GM21381 (cell line): ENCODE measurements at regions not wholly inside any gene's neighbourhood (a gene's known extent, or its start where the extent isn't known, plus 50 kb on each side); places are given as distances from the start of the nearest gene placed in this dataset.

Experiments
- ATAC-seq: cut with Tn5 transposase; IDR thresholded peaks from one replicate; pipeline ENCODE4 v1.9.1; 2021; ENCODE audit warnings: mild to moderate bottlenecking, moderate library complexity; ENCODE audit not compliant: unreplicated experiment

- ATAC-seq = no peak
Observed at GRCh38 chr2:134070281-134070741, 183.6 kb upstream of the MGAT5 start.

GRCh38 chr2:134072341-134072740 lies 181.5 kb upstream of the MGAT5 start:
- ATAC-seq = no peak

GRCh38 chr2:134073023-134073422 lies 180.8 kb upstream of the MGAT5 start:
- no peak for ATAC-seq

- ATAC-seq = no peak
Observed at GRCh38 chr2:134074619-134075018, 179.3 kb upstream of the MGAT5 start.

DNA sequence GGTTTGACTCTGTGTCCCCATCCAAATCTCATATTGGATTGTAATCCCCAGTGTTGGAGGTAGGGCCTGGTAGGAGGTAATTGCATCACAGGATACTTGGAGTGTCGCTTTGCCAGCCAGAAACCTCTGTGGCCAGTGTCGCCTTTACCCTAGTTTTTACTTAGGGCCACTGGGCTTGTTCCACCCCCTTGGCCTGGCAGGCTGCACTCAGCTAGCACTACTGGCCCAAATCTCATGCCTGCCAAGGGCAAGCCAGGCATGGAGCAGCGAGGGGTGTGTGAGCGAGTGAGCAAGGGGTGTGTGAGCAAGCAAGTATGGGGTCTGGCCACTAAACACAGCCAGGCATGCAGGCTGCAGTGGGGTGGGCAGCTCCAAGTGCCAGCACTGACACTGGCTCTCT lies 178.7 kb upstream of the MGAT5 start:
- no peak for ATAC-seq

DNA sequence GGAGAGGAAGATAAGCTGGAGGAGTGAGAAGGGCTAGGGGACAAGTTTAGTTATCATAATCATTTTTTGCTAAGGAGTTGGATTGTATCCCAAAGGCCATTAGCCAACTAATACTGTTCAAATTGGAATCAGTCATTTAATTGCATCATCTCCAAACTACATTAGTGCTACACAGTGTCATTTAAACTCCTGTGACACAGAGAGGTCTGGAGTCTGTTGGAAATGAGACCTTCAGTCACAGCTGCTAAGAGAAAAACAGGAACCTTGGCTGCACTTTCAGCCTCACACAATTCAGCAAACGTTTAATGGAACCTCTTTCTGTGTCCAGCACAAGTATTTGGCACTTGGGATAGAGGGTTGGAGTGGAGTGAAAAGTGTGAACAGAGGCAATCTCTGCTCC lies 175.5 kb upstream of the MGAT5 start:
- no peak for ATAC-seq

DNA sequence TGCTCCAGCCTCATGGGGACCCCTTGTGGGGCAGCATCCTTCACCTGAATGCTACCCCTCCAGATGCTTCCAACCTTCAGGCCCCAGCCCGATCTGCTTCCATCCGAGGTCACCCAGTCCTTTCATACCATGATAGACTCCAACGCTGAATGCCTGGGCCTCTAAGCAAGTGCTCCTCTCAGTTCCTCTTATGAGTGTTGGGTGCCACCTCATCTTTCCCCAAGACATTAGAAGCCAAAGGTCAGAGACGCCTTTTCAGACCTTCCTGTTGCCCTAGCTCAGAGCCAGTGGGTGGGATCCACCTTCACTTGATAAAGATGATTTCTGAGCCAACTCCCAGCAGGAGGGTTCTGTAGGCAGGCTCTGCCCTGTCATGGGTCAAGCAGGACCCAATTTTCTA lies 174.5 kb upstream of the MGAT5 start:
- ATAC-seq = peak; percentile 90

DNA sequence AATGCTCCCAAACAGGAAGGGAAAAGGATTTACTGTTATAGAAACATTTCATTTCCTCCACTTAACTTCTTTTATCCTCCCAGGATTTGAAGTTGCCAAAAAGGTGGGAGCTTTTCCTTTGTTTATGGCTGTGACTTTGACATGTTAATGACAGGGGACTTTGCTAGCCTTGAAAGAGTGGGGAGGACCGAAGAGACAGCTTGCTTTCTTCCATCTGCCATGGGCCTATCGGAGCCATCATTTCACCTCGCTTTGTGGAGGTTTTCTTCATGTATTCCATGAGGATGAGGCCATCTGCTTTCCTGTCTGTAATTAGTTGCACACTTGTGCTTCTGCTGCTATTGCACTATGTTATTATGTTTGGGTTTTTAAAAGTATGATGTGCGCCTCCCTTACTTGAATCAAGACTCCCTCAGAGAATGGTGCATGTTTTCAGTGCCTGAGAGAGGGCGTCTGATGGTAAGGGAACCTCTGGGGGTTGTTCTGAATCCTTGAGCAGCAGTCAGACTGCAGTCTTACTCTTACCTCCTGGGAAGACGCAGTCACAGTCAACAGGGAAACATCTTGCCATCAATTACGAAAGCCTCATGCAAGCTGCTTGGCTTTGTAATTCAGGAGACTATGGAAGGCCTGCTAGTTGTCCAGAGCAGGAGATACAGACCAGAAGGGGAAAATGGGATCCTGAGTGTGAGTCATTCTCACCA lies 173.3 kb upstream of the MGAT5 start:
- no peak for ATAC-seq

DNA sequence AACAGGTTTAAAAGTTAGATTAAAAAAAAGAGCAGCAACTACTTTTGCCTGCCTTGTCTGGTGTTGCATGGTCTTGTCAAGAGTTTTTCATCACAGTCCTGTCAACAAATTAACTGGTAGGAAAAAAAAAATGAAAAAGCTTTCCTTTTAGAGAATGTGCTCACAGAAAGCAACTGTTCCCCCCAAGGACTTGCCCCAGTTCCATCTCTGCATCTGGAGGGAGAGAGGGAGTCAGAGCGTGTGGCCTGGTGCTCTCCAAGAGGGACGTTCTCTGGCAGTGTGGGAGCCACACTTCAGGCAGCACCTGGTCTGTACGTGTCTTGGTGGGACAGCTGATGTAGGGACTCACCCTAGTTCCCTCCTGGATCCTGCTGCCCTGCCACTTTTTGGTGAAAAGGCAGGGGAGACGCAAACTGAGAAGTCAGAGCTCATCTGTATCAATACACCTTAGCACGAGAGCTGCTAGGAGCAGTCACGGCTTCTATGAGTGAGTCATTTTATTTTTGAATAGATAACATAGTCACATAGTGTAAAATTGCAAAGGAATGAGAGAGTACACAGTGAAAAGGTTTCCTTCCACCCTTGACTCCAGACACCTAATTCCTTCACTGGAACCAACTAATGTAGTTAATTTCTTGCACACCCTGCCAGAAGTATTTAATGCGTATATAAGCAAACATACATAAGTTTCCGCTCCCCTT lies 172.5 kb upstream of the MGAT5 start:
- ATAC-seq = no peak

DNA sequence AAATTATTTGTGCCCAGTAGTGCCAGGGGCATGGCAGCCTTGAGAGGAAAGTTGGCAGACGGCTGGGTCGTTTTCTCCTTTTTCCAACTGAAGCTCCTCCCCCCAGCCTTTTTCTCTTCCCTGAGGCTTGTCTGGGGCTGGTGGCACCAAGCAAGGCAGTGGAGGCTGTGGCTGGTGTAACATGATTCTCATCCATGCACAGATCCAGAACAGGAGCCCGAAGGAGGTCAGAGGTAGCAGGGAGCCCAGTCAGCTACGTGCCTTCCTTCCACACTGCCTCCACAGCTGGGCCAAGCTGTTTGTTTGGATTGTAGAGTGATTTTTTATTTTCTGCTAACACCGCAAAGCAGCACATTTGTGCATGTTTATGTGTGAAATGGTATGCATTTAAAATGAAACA lies 170.3 kb upstream of the MGAT5 start:
- no peak for ATAC-seq

DNA sequence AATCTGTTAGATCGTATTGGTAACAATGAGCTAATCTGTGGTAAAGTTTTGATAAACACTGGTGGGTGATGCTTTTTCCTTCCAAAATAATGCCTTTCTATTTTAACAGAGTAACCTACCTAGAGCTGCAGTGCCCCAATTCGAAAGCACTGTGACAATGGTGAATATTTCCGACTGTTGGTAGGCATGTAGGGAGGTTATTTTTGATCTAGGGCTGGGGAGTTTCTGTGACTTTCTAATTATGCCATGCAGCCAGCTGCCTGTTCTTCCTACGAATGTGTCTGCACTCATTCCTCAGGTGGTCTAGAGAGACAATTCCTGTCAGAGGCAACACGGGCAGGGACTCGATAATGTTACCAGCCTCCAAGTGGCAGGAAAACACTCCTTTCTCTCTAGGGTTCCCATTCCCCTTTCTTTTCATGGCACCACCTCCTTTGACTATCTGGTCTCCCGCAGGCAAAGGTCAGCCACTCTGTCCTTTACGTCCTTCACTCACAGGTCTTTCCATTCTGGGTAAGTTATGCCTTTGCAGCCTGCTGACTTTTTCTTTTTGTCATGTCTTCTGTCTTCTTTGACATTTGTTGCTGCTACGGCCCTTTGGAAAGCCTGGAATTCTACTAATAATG lies 167.2 kb upstream of the MGAT5 start:
- no peak for ATAC-seq

DNA sequence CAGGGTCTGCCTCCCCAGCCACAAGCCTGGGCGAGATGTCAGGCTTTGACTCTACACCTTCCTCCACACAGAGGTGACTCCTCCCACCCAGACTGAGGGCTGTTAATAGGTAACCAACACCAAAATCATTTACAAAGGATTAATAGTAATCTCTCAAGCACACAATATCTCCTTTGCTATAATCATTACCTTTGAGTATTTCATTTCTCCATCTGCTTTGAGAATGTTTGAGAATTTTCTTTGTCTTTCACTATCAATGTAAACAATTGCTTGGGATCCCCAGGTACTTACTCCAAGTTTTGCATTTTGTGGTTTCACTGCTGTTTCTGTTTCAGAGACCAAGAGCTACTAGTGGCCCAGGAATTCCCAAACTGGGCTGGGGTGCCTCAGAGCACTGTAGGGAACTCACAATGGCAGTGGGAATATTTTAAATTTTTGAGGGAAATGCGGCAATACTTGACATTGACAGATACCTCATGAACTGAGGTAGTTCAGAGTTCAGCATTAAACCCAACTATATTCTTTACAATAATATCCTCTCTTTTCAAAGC lies 166.4 kb upstream of the MGAT5 start:
- peak; percentile 85 for ATAC-seq

DNA sequence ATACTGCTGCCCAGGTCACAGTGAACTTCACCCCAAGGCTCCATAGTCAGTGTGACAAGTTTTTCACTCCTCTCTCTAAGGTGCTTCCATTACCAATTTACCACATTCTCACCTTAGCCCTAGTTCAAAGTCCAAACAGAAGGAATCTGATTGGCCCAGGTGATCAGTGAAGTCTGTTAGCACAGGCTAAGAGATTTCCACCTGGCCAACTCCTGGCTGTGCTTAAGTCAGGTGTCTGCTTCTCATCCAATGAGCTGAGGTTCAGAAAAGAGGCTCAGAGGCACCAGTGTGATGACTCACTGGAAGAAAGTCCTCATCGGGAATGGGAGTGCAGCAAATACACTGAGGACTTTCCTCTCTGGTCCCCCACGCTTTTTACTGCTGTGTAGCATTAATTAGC lies 164.4 kb upstream of the MGAT5 start:
- no peak for ATAC-seq

DNA sequence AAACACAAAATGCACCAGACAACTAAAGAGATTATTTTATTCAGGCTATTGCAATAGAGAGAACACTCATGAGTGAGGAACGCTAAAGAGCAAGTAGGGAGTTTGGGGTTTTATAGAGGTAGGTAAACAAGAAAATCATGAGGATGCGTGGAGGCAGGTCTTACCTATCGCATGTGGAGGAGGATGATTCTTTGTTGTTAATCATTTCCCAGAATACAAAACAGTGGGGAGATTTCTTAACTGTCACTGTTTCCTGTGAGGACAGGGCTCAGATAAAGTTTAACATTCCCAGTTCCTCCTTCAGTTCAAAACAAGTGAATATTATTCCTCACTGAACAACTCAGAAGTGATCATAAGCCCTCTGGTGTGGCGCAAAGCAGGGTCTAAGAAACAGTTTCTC lies 156.1 kb upstream of the MGAT5 start:
- no peak for ATAC-seq

- no peak for ATAC-seq
Observed at GRCh38 chr2:134098321-134098720, 155.6 kb upstream of the MGAT5 start.

DNA sequence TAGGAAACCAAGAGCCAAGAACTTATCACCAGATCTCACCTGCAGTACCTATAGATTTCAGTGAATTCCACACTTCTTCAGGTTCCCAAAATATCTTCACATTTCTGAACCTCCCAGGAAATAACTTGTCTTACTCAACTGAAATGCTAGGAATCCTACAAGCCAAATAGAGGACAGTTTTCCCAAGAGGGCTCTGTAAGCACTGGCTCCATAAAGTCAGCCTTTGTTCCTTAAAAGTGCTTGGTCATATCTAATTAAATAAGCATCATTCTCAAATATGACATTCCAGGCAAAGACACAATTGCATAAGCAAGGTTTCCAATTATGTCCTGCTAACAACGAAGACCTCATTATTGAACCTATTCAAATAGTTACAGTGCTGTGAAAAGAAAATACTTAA lies 154.6 kb upstream of the MGAT5 start:
- ATAC-seq = no peak

DNA sequence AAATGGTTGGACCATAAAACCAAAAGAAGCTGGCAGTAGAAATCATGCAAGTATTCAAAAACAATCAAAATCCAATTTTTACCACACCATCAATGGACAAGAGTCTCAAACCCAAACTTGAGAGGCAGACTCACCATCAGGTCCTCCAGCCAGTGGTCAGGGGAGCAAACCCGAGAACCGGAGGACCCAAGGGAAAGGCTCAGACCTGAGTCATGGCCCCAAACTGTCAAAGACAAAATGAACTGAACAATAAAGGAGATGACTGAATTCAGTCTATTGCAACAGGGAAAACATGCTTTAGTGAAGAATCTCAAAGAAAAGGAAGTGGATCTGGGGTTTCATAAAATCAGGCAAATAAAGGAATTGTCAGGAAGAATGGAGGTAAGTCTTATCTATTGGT lies 150.7 kb upstream of the MGAT5 start:
- no peak for ATAC-seq

DNA sequence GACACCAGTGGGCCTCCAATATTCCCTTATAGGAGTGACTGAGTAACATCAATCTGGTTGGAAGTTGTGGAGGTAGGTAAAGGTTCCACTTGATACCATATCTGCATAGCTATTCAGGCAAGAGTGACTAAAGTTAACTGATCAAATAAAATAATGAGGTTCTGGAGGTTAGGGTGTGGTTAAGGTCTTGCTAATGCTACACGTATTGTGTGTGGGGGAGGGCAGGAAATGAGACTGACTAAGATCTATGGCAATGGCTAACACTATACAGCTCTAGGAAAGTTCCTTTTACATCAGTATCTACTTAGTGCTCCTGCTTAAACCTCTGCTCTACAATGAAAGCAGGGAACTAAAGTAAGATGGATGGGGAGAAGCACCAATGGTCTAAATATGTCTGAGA lies 149.1 kb upstream of the MGAT5 start:
- ATAC-seq = no peak

- ATAC-seq = no peak
Observed at GRCh38 chr2:134107402-134107801, 146.5 kb upstream of the MGAT5 start.

GRCh38 chr2:134108113-134108512 lies 145.8 kb upstream of the MGAT5 start:
- no peak for ATAC-seq

DNA sequence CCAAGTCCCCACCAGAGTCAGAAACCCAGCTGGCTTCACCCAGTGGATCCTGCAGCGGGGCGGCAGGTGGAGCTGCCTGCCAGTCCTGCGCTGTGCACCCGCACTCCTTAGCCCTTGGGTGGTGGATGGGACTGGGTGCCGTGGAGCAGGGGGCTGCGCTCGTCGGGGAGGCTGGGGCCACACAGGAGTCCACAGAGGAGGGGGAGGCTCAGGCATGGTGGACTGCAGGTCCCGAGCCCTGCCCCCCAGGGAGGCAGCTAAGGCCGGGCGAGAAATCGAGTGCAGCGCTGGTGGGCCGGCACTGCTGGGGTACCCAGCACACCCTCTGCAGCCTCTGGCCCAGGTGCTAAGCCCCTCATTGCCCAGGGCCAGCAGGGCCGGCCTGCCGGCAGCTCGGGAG lies 144.6 kb upstream of the MGAT5 start:
- ATAC-seq = no peak

- ATAC-seq = no peak
Observed at GRCh38 chr2:134109725-134110124, 144.1 kb upstream of the MGAT5 start.
